ENCODE measurements at regions not wholly inside any gene's neighbourhood (a gene's known extent, or its start where the extent isn't known, plus 50 kb on each side); places are given as distances from the start of the nearest gene placed in this dataset.

DNA sequence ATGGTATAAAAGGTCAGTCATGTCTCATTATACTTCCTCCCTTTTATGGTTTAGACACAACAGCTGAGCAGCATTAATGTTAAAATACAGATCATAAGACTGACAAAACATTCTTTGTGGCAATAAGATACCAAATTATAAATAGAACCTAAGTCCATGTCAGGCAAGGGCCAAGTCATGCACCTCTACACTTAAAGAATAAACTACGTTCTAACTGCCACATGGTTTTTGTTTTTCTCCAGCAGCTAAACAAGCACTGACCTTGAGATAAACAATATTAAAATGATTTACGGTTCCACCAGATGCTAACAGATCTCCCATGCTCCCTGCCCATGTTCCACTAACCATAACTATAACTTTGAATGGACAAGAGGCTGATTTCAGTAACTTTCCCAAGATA is 368.6 kb upstream of the TFPI start (continued):
- TF ChIP-seq, protein P1, sequence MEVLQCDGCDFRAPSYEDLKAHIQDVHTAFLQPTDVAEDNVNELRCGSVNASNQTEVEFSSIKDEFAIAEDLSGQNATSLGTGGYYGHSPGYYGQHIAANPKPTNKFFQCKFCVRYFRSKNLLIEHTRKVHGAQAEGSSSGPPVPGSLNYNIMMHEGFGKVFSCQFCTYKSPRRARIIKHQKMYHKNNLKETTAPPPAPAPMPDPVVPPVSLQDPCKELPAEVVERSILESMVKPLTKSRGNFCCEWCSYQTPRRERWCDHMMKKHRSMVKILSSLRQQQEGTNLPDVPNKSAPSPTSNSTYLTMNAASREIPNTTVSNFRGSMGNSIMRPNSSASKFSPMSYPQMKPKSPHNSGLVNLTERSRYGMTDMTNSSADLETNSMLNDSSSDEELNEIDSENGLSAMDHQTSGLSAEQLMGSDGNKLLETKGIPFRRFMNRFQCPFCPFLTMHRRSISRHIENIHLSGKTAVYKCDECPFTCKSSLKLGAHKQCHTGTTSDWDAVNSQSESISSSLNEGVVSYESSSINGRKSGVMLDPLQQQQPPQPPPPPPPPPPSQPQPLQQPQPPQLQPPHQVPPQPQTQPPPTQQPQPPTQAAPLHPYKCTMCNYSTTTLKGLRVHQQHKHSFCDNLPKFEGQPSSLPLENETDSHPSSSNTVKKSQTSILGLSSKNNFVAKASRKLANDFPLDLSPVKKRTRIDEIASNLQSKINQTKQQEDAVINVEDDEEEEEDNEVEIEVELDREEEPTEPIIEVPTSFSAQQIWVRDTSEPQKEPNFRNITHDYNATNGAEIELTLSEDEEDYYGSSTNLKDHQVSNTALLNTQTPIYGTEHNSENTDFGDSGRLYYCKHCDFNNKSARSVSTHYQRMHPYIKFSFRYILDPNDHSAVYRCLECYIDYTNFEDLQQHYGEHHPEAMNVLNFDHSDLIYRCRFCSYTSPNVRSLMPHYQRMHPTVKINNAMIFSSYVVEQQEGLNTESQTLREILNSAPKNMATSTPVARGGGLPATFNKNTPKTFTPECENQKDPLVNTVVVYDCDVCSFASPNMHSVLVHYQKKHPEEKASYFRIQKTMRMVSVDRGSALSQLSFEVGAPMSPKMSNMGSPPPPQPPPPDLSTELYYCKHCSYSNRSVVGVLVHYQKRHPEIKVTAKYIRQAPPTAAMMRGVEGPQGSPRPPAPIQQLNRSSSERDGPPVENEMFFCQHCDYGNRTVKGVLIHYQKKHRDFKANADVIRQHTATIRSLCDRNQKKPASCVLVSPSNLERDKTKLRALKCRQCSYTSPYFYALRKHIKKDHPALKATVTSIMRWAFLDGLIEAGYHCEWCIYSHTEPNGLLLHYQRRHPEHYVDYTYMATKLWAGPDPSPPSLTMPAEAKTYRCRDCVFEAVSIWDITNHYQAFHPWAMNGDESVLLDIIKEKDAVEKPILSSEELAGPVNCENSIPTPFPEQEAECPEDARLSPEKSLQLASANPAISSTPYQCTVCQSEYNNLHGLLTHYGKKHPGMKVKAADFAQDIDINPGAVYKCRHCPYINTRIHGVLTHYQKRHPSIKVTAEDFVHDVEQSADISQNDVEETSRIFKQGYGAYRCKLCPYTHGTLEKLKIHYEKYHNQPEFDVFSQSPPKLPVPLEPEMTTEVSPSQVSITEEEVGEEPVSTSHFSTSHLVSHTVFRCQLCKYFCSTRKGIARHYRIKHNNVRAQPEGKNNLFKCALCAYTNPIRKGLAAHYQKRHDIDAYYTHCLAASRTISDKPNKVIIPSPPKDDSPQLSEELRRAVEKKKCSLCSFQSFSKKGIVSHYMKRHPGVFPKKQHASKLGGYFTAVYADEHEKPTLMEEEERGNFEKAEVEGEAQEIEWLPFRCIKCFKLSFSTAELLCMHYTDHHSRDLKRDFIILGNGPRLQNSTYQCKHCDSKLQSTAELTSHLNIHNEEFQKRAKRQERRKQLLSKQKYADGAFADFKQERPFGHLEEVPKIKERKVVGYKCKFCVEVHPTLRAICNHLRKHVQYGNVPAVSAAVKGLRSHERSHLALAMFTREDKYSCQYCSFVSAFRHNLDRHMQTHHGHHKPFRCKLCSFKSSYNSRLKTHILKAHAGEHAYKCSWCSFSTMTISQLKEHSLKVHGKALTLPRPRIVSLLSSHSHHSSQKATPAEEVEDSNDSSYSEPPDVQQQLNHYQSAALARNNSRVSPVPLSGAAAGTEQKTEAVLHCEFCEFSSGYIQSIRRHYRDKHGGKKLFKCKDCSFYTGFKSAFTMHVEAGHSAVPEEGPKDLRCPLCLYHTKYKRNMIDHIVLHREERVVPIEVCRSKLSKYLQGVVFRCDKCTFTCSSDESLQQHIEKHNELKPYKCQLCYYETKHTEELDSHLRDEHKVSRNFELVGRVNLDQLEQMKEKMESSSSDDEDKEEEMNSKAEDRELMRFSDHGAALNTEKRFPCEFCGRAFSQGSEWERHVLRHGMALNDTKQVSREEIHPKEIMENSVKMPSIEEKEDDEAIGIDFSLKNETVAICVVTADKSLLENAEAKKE (CRISPR knock-in tag; IDR thresholded peaks at IDR 0.05): no peak
- no peak for TF ChIP-seq ZNF331 (CRISPR knock-in tag; IDR thresholded peaks at IDR 0.05; ENCODE audit: low read depth)
- no peak for TF ChIP-seq STAT1 (IDR thresholded peaks at IDR 0.05; ENCODE audit: unreplicated experiment)
- no peak for TF ChIP-seq JUNB (IDR thresholded peaks at IDR 0.05; ENCODE audit: unreplicated experiment)

- Histone ChIP-seq H3K27ac (ENCODE audit: low read depth) (no peak overlapping the region), H3K4me1 (ENCODE audit: insufficient read depth) (no peaks in the 10 kb centered on the region), H3F3A (replicated peaks; ENCODE audit: low read depth) (no peaks in the 10 kb centered on the region), H4K20me1 (replicated peaks; ENCODE audit: insufficient read depth) (no peaks in the 10 kb centered on the region), H3K4me3 (no peak overlapping the region), H3K27me3 (ENCODE audit: insufficient read depth) (no peaks in the 10 kb centered on the region), H3K9me2 (ENCODE audit: insufficient read depth) (no peaks in the 10 kb centered on the region; the same call in 1 of the 2 replicates), H2AFZ (no peak overlapping the region), H3K79me2 (replicated peaks; ENCODE audit: insufficient read depth) (no peaks in the 10 kb centered on the region), H3K4me2 (no peak overlapping the region), H3K36me3 (ENCODE audit: insufficient read depth) (no peaks in the 10 kb centered on the region)
- Mint-ChIP-seq H3K27me3 (ENCODE audit: insufficient read depth, low read depth, poor library complexity) (no peaks in the 10 kb centered on the region), H3K27ac (no peak overlapping the region), H3K9me3 (no peaks in the 10 kb centered on the region), H3K4me3 (no peak overlapping the region), H3K4me1 (no peaks in the 10 kb centered on the region), H3K36me3 (ENCODE audit: low read depth) (no peaks in the 10 kb centered on the region)
- ATAC-seq: no peak
- no peak for DNase-seq (ENCODE audit: low spot score)
- no peak for TF ChIP-seq NANOG (IDR thresholded peaks at IDR 0.05; ENCODE audit: borderline replicate concordance)
- no peak for TF ChIP-seq EZH2phosphoT487 (IDR thresholded peaks at IDR 0.05; ENCODE audit: unreplicated experiment)
- TF ChIP-seq, protein P2, sequence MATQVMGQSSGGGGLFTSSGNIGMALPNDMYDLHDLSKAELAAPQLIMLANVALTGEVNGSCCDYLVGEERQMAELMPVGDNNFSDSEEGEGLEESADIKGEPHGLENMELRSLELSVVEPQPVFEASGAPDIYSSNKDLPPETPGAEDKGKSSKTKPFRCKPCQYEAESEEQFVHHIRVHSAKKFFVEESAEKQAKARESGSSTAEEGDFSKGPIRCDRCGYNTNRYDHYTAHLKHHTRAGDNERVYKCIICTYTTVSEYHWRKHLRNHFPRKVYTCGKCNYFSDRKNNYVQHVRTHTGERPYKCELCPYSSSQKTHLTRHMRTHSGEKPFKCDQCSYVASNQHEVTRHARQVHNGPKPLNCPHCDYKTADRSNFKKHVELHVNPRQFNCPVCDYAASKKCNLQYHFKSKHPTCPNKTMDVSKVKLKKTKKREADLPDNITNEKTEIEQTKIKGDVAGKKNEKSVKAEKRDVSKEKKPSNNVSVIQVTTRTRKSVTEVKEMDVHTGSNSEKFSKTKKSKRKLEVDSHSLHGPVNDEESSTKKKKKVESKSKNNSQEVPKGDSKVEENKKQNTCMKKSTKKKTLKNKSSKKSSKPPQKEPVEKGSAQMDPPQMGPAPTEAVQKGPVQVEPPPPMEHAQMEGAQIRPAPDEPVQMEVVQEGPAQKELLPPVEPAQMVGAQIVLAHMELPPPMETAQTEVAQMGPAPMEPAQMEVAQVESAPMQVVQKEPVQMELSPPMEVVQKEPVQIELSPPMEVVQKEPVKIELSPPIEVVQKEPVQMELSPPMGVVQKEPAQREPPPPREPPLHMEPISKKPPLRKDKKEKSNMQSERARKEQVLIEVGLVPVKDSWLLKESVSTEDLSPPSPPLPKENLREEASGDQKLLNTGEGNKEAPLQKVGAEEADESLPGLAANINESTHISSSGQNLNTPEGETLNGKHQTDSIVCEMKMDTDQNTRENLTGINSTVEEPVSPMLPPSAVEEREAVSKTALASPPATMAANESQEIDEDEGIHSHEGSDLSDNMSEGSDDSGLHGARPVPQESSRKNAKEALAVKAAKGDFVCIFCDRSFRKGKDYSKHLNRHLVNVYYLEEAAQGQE (IDR thresholded peaks at IDR 0.05; ENCODE audit: unreplicated experiment): no peak
- no peak for TF ChIP-seq ZNF114 (CRISPR knock-in tag; IDR thresholded peaks at IDR 0.05)
Observed at GRCh38 chr2:187924293-187924692, 367.4 kb upstream of the GULP1 start.
